ENCODE measurements at regions not wholly inside any gene's neighbourhood (a gene's known extent, or its start where the extent isn't known, plus 50 kb on each side); places are given as distances from the start of the nearest gene placed in this dataset.
"Not testable (repeated sequence)": the region's sequence is repeated elsewhere in the genome, so short reads cannot be mapped to it uniquely, and the experiment has no call there.

GRCh38 chr2:146417942-146418341 is 1426.9 kb upstream of the ACVR2A start:
- DNase-seq (ENCODE audit: low read depth in 2 of 2), result no peak

DNA sequence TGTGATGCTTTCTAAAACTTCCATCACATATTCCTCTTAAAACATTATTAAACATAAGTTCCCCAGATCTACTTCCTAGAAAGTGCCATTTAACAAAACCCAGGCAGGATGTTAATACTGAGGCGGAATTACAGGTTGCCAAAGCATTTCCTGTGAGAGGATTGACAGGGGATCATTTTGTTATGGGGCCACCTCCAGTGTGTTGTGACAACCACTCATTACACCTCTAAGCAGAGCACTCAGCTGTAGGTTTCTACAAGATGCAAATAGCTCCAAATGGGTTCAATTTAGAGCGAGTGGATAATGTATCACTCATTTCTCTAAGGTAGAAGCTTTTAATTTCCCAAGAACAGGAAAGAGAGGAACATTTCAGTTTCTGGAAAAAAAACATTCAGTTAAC is 1429.5 kb upstream of the ACVR2A start:
- DNase-seq (ENCODE audit: low read depth in 2 of 2), result no peak

DNA sequence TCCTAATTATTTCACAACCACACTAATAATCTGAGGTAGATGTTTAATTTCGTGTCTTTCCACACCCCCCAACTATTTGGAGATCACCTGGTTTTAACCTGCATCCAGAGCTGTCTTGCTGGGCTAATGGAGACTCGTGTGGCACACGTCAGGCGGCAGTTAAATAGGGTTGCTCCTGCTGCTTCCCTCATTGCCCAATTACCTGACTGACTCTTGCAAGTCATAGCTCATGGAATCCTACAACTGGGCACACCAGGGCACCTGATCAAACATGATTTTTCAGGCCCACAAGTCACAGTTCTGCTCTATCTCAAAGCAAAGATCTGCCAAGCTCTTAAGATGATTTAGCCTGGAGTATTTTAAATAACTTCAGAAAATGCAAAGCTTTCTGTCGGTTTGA is 1430.4 kb upstream of the ACVR2A start:
- DNase-seq (ENCODE audit: low read depth in 2 of 2), result no peak

- DNase-seq (ENCODE audit: low read depth in 2 of 2), result no peak
Measured at GRCh38 chr2:146413086-146413610, 1431.7 kb upstream of the ACVR2A start.

DNA sequence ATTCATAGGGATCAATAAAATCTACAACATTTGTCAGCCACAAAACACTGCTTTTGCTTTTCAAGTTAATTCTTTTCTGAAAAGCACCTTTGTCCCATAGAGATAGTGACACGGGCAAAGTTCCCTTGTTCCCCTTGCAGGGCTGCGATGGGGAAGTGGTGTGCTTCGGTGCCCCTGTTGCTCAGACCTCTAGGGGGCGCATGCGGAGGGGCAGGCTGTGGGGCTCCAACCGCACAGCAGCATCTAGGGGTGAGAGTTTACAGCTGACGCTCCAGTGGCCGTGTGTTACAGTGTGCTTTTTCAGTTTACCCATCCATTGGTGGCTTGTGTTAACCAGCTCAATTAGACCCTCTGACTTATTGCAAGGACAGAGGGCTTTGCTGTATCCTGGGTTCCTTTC is 1432.2 kb upstream of the ACVR2A start:
- DNase-seq (ENCODE audit: low read depth in 2 of 2), result no peak

DNA sequence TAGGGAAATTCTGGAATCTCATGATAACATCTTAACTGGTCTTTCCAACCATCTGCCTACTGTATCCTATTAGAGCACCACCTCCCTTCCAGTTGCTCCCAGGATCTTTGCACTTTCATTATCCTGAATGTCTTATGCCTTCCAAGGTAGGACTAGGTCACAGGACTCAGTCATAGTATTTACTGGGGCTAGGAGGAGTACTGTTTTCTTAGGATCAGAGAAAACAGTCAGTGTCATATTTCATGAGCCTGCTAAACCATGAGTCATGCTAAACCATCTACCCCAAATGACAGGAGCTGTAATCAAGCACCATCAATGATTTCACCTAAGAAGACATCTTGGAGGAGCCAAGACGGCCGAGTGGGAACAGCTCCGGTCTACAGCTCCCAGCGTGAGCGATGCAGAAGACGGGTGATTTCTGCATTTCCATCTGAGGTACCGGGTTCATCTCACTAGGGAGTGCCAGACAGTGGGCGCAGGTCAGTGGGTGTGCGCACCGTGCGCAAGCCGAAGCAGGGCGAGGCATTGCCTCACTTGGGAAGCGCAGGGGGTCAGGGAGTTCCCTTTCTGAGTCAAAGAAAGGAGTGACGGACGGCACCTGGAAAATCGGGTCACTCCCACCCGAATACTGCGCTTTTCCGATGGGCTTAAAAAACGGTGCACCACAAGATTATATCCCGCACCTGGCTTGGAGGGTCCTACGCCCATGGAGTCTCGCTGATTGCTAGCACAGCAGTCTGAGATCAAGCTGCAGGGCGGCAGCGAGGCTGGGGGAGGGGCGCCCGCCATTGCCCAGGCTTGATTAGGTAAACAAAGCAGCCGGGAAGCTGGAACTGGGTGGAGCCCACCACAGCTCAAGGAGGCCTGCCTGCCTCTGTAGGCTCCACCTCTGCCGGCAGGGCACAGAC is 1439.2 kb upstream of the ACVR2A start:
- DNase-seq (ENCODE audit: low read depth in 2 of 2), result not testable (repeated sequence)

GRCh38 chr2:146403546-146404160 is 1441.2 kb upstream of the ACVR2A start:
- not testable (repeated sequence) for DNase-seq (ENCODE audit: low read depth in 2 of 2)

DNA sequence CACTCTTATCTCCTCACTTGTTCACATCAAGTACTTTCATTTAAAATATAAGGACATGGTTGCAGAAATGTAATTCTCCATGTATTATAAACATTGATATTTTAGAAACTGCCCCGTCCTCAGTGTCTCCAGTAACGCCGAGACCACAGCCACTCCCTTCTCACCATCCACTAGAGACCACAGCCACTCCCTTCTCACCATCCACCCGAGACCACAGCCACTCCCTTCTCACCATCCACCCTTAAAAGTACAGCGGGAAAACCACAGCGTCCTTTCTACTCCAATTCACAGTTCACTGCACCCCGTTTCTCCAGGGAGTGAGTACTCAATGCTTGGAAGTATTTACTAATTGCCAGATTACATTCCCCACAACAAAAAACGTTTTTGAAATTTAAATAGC is 1452.2 kb upstream of the ACVR2A start:
- no peak for DNase-seq (ENCODE audit: low read depth in 2 of 2)

GRCh38 chr2:146392186-146392585 is 1452.6 kb upstream of the ACVR2A start:
- DNase-seq (ENCODE audit: low read depth in 2 of 2), result no peak

- no peak for DNase-seq (ENCODE audit: low read depth in 2 of 2)
Measured at GRCh38 chr2:146388757-146389156, 1456.1 kb upstream of the ACVR2A start.

DNA sequence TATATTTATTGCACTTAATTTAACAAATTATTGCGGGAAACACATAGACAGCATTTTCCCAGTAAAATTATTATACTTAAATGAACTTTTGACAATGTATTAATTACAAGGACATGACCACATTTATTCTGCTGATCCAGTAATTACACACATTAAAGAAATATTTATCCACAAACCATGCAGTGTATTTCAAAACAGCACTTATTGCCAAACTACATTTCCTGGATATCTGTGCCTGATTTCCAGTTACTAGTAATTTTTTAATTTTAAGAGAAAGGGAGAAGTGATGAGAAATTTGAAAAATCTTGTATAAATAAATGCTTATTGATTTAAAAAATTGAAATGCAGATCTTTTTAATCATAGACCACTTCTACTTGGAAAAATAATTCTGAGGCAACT is 1458.7 kb upstream of the ACVR2A start:
- no peak for DNase-seq (ENCODE audit: low read depth in 2 of 2)

DNA sequence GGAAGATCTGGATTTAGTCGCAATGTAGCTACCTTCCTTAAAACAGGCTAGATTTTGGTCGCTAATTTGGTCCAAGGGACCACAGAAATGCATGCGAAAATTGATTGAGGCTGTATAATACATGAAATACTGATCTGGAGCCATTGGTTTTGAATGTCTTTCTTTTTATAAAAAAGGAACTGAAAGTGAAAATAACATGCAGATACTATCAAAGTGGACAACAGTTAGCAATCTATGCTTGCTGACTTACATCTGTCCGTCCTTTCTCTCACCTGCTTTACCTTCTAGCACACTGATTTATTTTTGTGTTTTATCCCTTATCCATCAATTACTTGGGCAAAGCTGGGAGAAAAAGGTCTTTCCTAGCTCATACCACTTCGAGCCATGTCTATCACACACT is 1459.8 kb upstream of the ACVR2A start:
- no peak for DNase-seq (ENCODE audit: low read depth in 2 of 2)

- no peak for DNase-seq (ENCODE audit: low read depth in 2 of 2)
Measured at GRCh38 chr2:146376511-146377064, 1468.2 kb upstream of the ACVR2A start.

- no peak for DNase-seq (ENCODE audit: low read depth in 2 of 2)
Measured at GRCh38 chr2:146374505-146374904, 1470.3 kb upstream of the ACVR2A start.

GRCh38 chr2:146371364-146371763 is 1473.5 kb upstream of the ACVR2A start:
- not testable (repeated sequence) for DNase-seq (ENCODE audit: low read depth in 2 of 2)

DNA sequence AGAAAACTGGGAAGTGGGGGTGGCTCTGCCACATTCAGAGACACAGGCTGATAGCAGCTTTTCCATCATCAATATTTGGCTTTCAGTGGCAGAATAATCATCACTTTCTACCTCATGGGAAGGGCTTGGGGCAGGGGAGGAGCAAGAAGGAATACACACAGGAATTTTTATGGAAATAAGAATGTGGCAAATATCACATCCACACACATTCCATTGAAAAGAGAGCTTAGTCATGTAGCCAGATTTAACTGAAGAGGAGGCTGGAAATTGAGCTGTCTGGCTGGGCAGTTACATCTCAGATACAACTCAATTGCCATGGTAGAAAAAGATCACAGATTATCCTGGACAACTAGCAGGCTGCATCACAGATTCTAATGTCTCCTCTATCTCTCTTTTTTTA is 1474.0 kb upstream of the ACVR2A start:
- no peak for DNase-seq (ENCODE audit: low read depth in 2 of 2)

- no peak for DNase-seq (ENCODE audit: low read depth in 2 of 2)
Measured at GRCh38 chr2:146366276-146366675, 1478.6 kb upstream of the ACVR2A start.

- DNase-seq (ENCODE audit: low read depth in 2 of 2), result no peak
Measured at GRCh38 chr2:146365041-146365440, 1479.8 kb upstream of the ACVR2A start.

GRCh38 chr2:146363731-146364130 is 1481.1 kb upstream of the ACVR2A start:
- DNase-seq (ENCODE audit: low read depth in 2 of 2), result no peak

DNA sequence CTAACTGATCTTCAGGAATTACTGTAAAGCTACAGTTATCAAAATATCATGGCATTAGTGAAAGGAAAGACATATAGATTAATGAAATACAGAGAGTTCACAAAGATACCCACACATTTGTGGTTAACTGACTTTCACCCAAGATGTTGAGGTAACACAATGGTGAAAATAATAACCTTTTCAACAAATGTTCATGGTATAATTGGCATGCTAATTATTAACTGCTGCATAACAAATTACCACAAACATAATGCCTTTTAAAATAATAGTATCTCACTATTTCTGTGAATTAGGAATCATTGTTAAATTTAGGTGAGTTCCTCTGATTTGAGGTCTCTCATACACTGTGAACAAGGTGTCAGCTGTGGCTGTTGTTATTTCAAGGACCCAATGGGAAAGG is 1493.1 kb upstream of the ACVR2A start:
- no peak for DNase-seq (ENCODE audit: low read depth in 2 of 2)

- DNase-seq (ENCODE audit: low read depth in 2 of 2), result no peak
Measured at GRCh38 chr2:146349334-146349733, 1495.5 kb upstream of the ACVR2A start.

DNA sequence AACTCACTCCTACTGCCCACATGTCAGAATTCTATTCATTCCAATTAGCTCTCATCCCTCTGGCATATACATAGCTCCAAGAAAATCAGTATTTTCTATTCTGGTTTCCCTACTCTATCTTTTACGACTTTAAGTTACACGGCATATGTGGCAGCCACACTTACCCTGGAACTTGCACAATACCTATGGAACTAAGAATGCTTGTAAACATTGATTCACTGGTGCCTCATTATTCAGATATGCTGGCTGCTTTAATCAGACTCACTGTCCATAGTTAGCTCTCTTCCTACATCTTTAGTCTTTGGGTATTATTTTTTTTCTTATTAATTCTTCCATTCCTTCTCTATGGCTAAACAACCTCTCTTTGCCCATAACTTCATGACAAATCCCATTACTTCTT is 1519.9 kb upstream of the ACVR2A start:
- DNase-seq (ENCODE audit: low read depth in 2 of 2), result no peak

DNA sequence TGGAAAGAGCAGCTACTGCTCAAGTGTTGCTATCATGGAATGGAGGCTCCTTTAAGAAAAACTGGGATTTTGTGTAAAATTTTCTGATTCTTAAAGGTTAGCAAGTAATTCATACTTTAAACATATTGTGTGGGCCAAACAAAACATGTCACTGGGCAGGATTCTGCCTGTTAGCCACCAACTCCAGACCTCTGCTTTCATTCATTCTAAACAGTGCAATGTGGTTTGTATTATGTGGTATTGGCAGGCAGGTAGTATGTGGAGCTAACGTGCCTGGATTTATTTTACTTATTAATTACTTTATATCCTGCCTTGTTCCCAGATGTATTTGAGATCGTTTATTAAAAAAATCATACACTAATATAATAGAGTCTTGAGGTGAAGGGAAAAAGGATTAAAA is 1521.3 kb upstream of the ACVR2A start:
- no peak for DNase-seq (ENCODE audit: low read depth in 2 of 2)

All from dermis microvascular lymphatic vessel endothelial cell (primary cell).